HuH-7 (cell line): ENCODE measurements at regions not wholly inside any gene's neighbourhood (a gene's known extent, or its start where the extent isn't known, plus 50 kb on each side); places are given as distances from the start of the nearest gene placed in this dataset.
"Not testable (repeated sequence)": the region's sequence is repeated elsewhere in the genome, so short reads cannot be mapped to it uniquely, and the experiment has no call there.

Experiments
- DNase-seq: peaks from one replicate; pipeline ENCODE4 v3.0.0; 2011; ENCODE audit warnings: low spot score

GRCh38 chr12:131229426-131230339, 276.0 kb downstream of the ADGRD1 start:
- DNase-seq, result no peak

- no peak for DNase-seq
These were observed 276.8 kb downstream of the ADGRD1 start for GRCh38 chr12:131230340-131231031.

GRCh38 chr12:131231032-131231980, 277.6 kb downstream of the ADGRD1 start:
- no peak for DNase-seq

GRCh38 chr12:131232036-131232435, 278.3 kb downstream of the ADGRD1 start:
- no peak for DNase-seq

- not testable (repeated sequence) for DNase-seq
These were observed 279.2 kb downstream of the ADGRD1 start for GRCh38 chr12:131232872-131233271.

GRCh38 chr12:131233850-131234789, 280.4 kb downstream of the ADGRD1 start:
- not testable (repeated sequence) for DNase-seq

GRCh38 chr12:131234841-131235271, 281.1 kb downstream of the ADGRD1 start:
- not testable (repeated sequence) for DNase-seq

GRCh38 chr12:131235871-131236271, 282.2 kb downstream of the ADGRD1 start:
- DNase-seq, result no peak

GRCh38 chr12:131239384-131240094, 285.8 kb downstream of the ADGRD1 start:
- DNase-seq, result no peak

- DNase-seq, result no peak
These were observed 287.8 kb downstream of the ADGRD1 start for GRCh38 chr12:131241517-131241916.

GRCh38 chr12:131242741-131243496, 289.2 kb downstream of the ADGRD1 start:
- DNase-seq, result no peak

- DNase-seq, result not testable (repeated sequence)
These were observed 290.5 kb downstream of the ADGRD1 start for GRCh38 chr12:131244157-131244688.

- DNase-seq, result not testable (repeated sequence)
These were observed 291.5 kb downstream of the ADGRD1 start for GRCh38 chr12:131245161-131245560.

- DNase-seq, result no peak
These were observed 292.1 kb downstream of the ADGRD1 start for GRCh38 chr12:131245564-131246355.

- DNase-seq, result not testable (repeated sequence)
These were observed 293.5 kb downstream of the ADGRD1 start for GRCh38 chr12:131247026-131247725.

GRCh38 chr12:131247875-131248274, 294.2 kb downstream of the ADGRD1 start:
- not testable (repeated sequence) for DNase-seq

- DNase-seq, result no peak
These were observed 295.7 kb downstream of the ADGRD1 start for GRCh38 chr12:131249246-131250027.
